HG03045 (cell line): ENCODE measurements at regions not wholly inside any gene's neighbourhood (a gene's known extent, or its start where the extent isn't known, plus 50 kb on each side); places are given as distances from the start of the nearest gene placed in this dataset.

Source experiments
- ATAC-seq: cut with Tn5 transposase; IDR thresholded peaks from one replicate; pipeline ENCODE4 v1.9.1; 2021; ENCODE audit warnings: mild to moderate bottlenecking, moderate library complexity; ENCODE audit not compliant: unreplicated experiment

DNA sequence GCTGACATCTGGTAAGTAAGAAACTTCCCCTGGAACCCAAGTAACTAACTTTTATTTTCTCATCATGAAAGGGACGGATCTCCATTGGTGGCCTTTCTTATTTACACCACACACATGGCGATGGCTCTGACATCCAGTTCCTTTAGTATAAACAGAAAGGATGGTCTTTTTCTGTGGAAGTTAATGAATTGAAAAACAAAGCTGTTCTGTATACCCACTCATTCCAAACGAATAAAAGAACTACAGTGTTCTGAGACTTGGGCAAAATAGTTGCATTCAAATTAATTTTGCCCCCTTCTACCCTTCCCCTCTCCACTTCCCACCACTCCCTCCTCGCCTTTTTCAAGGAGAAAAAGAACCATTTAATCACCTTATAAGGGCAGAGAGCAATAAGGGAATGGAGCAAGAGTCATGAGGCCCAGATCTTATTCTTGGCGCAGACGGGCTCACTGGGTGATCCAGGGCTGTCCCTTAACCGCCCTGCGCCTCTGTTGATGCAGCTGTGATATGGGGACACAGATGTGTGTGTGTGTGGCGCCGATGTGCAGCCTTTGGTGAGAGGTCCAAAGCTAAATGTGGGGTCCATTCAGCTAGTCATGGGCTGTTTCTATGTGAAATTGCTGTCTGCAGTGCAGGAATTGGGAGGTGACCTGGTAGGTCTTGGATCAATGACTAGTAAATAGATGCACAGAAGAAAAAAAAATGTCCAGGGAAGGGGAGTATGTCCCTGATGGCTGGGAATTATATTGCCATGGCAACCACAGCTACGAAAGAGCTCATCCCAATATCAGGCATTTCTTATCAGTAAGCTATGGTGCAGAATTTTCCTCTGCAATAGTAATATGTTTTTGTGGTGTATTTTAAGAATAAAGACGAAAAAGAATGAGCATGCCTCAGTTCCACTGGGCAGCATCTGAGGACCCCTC, 141.5 kb upstream of the ERCC6L2 start:
- no peak for ATAC-seq

DNA sequence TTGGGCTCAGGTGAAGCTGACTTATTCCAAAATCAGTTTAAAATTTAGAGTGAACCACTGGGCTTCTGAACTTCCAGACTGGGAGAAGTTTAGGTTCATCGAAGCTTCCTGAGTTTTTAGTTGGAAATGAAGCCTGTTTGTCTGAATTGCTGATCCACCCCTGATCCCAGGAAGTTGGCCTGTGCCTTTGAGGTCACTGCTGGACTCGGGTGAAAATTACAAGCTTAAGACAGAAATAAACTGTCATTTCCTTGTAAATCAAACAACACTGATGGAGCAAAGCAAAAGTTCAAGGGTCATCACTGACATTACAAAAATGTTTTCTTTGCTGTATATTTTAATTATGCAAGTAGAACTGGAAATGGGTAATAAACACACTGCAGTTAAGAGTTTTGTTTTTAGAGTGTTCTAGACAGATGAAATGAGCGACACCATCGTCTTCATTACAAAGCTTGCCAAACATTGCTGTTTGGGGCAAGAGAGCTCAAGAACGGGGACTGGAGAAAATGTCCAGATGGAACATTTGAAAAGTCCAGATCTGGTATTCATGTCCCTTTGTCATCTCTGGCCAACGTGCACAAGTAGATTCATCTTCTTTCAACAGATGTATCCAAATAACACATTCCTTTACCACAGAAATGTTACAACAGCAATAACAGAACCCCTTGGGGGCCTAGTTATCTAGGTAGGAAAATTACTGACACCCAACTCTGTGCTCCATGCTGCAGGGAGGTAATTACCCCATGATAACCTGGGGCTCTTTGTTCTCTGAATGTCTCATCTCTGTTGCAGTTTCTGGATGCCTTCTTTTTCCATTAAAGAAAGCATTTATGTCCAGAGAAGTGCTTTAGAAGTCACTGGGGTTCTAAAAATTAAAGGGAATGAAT, 142.4 kb upstream of the ERCC6L2 start:
- no peak for ATAC-seq

DNA sequence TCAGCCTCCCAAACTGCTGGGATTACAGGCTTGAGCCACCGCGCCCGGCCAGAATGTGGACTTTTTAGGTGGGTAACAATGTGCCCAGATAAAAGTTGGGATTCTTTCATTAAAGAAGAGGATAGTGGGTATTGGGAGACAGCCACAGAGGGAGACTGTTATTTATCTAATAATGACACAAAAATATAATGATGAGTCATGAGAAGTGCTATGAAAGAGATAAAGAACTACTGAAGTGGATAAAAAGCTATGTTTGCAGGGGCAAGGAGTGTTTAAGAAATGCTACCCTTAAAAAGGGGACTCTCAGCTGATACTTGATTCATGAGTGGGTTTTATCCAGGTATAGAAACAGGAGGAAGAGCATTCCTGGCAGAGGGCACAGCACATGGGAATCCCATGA, 143.6 kb upstream of the ERCC6L2 start:
- ATAC-seq, result no peak

DNA sequence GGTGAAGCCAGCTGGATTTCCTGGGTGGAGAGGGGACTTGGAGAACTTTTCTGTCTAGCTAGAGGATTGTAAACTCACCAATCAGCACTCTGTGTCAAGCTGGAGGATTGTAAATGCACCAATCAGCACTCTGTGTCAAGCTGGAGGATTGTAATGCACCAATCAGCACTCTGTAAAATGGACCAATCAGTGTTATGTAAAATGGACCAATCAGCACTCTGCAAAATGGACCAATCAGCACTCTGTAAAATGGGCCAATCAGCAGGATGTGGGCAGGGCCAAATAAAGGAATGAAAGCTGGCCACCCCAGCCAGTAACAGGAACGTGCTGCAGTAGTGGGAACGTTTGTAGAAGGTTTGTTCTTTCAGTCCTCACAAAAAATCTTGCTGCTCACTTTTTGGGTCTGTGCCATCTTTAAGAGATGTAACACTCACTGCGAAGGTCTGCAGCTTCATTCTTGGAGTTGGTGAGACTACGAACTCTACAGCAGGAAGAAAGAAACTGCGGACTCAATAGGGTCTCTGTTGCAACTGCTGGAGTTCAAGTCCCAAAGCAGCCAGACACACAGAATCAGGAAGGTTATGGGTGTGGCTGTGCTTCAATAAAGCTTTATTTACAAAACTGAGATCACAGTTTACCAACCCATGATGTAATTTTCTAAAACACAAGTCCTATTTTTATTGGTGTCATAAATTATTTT, 145.7 kb upstream of the ERCC6L2 start:
- ATAC-seq, result no peak

DNA sequence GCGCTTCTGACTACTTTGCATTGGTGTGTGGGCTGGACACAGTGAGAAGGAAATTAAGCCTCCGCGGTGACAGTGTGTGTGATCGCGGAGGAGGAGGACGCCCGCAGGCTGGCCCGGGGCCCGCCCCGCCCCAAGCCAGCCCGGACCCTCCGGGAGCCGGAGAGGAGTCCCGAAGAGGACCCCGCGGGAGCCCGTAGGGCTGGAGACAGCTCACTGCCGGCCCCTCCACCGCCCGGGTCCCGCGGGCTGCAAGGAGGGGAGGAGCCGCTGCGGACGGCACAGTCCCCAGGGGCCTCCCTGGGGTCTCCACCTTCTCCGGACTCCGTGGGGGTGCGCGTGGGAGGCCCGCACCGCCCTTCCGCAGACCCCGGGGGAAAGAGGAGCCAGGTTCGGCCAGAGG, 146.4 kb upstream of the ERCC6L2 start:
- ATAC-seq, result no peak

DNA sequence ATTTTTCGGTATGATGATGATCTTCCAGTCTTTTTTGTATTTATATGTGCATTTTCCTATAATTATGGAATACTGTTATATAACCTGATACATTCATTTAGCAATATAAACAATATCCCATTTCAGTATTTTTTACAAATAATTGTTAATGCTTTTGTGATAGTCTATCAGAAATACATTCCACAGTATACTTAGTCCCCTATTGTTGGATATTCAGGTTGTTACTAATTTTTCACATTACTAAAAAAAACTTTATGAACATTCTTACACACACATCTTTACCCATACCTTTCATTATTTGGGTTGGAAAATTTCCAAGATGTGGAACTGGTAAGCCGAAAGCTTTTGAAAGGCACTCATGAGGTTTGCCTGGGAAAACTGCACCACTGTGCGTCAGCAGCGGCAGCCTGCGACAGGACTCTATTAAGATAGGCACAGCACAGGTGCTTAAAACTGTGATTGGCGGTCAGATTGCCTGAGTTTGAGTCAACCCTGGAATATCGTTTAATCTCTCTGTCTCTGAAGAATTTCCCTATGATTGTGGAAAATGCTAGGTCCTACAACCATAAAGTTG, 147.5 kb upstream of the ERCC6L2 start:
- no peak for ATAC-seq

DNA sequence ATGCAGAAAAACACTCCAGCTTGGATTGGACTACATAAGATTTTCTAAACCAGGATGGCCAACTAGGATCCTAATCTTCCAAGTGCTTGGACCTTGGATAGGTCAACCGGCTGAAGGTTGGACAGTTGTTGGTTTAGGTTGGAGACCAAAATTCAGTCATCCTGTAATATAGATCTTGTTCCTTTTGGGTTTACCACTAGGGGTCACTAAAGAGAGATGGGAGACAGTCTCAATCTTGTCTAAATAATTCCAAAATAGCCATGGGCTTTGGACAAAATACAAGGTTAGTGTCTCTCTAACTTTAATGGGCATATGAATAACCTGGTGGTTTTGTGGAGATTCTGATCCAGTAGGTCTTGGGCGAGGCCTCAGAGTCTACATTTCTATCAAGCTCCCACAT, 148.7 kb upstream of the ERCC6L2 start:
- ATAC-seq, result no peak

DNA sequence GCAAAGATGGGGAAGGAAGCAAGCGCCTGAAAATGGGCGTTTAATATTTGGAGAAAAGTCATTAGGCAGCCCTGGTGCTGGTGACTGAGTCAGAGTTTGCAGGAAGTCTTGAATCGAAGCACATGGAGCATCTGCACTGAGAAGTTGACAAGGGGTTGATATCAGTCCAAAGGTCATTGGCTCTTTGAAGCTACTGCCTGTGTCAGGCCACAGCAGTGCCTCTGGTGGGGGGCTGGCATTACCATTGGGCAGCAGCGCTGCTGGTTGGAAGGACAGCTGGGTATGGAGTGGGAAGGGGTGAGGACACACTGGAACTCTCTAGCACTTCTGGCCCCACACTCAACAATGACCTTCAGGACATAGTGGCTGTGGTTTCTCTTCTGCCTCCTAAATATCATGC, 150.4 kb upstream of the ERCC6L2 start:
- ATAC-seq, result peak; percentile 19

DNA sequence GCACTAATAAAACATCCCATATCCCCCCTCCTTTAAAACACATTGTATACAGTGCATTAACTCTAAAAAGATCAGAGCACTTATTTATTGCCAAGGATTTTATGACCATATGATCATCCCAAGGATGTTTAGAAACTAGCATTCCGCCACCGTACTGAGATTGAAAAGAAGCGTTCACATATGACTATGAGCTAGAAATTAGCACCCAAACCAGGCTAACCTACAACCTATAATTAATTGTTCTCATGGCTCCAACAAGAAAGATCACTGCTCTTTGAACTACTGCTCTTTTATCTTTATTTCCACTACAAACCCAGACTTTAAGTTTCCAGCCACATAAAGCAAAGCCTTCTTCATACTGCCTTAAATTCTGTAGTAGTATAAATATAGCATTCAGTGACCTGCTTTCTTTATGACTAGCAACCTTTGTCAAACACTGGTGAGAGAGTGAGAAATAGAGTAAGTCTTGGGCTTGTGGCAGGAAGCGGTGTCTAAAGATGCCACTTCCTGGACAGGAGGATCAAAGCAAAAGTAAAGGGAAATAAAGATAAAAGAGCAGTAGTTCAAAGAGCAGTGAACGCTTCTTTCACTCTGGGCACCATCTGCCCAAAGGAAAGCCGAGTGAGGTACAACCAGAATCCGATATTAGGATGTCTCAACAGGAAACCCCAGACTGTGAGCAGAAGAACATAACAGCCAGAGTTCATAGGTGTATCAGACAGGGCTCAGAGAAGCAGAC, 151.1 kb upstream of the ERCC6L2 start:
- ATAC-seq, result peak; percentile 84

DNA sequence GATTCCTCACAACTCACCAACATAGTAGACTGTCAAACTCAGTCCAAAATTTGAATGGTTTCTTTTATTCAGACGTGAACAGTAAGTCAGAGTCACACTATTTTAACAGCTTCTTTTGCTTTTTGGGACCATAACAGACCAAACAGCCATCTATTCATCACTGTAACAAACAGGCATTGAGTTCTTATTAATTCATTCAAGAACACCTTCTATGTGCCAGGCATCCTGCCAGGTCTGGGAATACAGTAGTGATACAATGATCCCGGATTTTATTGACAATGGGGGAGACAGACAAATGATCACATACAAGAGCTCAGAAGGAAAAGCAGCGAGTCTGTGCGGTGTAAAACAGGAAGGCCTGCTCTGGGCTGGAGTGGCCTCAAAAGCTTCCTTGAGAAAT, 153.3 kb upstream of the ERCC6L2 start:
- ATAC-seq, result no peak

DNA sequence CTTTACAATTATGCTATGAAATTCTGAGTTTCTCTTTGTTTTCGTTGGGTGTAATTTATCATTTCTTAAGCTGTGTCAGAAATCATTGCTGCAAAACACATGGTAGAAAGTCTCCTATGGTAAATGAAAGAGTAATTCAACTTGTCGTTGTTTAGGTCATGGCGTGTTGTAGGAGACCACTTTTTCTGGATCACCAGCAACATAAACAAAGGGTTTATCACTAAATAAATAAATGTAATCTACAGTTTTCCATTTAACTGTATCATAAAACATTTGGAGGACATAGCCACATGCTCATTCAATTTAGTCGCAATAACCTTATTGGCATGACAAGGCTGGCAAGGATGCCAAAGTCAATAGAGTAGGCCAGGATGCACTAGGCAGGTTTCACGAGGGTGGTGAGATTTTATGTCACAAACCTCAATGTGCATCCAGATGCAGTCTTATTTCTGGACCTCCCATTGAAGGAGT, 154.4 kb upstream of the ERCC6L2 start:
- ATAC-seq, result no peak

DNA sequence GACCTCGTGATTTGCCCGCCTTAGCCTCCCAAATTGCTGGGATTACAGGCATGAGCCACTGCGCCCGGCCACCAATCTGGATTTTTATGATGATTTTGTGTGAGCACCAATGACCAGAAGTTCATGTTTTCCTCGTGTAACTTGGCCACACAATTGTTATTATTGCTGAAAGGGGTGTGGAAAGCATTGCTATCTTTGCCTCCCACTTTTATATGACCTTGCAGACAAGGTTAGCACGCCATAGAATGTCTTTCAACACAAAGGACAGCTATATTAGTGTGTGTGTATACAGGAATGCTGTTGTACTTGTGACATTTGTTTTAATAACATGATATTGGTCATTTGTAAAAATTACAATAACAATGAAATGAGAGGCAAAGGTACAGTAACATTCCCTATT, 155.0 kb upstream of the ERCC6L2 start:
- no peak for ATAC-seq

DNA sequence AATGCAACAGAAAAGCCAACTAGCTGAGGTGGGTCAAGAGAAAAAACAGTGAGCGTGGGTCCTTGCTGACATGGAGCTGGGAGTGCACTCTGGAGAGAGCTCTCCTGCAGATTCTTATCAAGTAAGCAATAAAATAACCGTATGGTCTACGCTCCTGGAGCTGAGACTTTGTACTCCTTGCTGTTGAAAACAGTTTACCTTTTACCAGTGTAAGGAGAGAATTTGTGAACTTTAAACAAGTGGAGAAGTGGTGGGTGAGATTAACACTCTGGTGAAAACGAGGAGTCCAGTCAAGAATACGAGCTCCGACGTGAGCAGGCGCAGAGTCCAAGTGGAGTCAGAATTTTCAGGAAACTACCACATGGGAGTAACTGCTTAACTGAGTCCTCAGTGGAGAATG, 156.1 kb upstream of the ERCC6L2 start:
- no peak for ATAC-seq

DNA sequence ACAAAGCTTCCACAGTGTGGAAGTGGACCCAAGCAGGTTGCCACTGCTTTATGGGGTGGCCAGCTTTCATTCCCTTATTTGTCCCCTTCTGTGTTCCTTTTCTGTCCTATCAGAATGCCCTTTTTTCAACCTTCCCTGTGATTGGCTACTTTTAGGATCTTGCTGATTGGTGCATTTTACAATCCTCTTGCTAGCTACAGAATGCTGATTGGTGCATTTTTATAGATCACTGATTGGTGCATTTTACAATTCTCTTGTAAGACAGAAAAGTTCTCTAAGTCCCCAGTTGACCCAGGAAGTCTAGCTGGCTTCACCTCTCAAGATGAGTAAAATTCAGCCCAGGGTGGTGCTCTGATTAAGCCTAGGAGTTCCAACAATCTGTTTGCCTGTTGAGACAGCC, 157.2 kb upstream of the ERCC6L2 start:
- ATAC-seq, result no peak

DNA sequence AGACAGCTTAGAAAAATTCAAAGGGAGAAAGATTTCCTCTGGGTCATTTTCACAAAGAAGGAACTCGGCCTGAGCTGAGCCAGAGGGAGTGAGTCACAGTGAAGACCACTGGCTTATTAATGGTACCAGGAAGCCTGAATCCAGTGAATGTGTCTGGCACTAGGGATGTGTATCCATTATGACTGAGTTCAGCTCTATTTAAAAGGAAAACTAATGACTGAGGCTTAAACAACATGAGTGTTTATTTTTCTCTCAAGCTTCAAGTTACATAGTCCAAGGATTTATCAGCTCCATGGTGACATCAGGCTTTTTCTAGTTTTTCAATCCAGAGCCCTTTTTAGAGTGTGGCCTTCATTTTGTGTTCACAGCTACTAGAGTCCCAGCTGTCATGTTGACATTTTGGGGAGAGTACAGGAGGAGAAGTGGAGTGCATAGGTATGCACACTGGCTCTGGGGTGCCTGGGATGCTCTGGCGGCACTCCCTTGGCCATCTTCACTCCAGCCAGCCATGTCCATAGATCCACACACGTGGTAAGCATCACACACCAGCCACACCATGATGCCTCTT, 159.5 kb upstream of the ERCC6L2 start:
- no peak for ATAC-seq

DNA sequence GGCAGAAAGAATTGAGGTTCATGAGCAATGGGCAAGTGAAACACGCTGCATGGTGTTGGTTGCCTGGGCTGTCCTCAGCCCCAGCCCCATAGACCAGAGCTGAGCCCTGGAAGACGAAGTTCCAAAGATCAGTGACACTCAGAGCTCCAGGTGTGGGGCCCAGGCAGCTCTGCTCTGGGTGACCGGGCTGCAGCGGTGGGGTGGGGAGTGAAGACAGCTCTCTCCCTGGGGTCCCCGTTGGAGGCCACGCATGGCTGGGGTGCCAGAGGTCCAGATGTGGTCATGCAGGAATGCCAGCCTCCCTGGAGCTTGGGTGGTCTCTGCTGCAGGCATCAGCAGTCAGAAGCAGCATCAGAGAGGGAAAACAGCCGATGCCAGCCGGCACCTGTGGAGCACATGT, 165.0 kb upstream of the ERCC6L2 start:
- no peak for ATAC-seq

DNA sequence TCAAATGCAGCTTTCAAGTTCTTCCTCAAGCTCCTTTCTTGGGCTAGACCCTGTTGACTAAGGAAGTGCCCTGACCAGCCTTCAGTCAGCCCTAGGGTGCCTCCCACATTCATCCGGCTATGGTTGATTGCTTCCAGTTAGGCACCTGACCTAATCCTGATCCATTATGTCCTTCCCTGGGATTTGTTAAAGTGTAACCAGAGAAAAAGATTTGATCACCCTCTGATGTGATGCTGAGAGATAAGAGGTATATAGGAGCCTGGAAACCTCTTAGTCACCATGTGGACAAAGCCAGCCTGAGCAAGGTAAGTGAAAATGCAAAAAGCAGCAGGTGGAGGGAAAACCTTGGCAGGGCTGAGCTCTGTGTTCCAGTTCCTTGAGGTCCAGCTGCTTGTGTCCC, 178.8 kb upstream of the ERCC6L2 start:
- ATAC-seq, result no peak

DNA sequence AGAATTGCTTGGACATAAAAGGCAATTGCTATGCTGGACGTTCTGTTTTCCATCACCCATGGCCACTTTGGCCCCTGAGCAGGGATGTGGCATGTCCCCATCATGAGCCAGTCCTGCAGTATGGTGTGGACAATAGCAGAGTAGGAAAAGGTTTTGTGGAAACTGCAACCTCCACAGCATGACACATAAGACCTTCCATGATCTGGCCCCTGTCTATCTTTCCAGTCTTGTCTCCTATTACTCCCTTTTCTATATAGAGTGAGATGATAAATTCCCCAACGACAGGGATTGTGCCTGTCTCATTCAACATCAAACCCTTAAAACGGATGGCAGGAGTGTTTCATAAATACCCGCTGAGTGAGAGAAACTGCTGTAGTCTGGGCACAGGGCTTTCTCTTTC, 174.7 kb upstream of the PTCH1 start:
- ATAC-seq, result no peak

DNA sequence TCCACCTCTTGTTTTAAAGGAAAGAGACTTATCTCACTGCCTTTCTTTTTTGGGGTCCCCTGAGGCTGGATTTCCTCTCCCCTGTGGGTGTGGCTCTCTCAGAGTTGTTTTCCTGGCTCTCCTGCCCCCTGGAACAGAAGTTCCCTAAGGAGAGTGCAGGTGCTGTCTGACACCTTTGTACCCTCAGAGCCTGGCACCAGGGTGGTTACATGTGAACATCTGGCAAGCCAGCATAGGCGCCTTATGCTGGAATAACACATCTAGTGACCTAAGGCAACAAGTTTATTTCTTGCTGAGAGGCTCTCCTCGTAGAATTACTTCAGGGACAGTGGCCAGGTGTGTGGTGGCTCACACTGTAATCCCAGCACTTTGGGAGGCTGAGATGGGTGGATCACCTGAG, 172.9 kb upstream of the PTCH1 start:
- ATAC-seq, result no peak

DNA sequence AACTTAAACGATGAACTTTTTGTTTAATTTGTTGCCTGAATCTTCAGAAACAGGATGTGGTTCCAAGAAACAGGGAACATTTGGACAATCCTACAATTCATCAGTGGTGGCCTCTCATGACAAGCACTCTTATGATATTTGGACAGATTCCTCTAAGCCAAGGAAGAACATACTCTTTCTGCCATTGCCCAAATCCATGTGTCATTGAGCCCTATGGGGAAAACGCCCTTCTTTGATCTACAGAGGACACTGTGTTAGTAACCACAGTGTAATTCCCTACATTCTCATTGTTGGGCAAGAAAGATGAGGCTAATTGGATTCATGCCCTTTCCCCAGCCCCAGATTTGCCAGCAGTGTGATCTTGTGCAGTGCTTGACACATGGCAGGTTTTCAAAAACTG, 167.7 kb upstream of the PTCH1 start:
- no peak for ATAC-seq
